Lung (tissue), 11 donors: ENCODE measurements at regions not wholly inside any gene's neighbourhood (a gene's known extent, or its start where the extent isn't known, plus 50 kb on each side); places are given as distances from the start of the nearest gene placed in this dataset.

Experiments
- ATAC-seq: fragments of 200-7000 bp; cut with Tn5 transposase; one replicate; pipeline ENCODE4 v1.9.1; 2020; ENCODE audit warnings: moderate number of reproducible peaks; ENCODE audit not compliant: insufficient read depth, low FRiP score
- DNase-seq, 3 donors: peaks; one replicate each; pipeline ENCODE4 v3.0.0-alpha.2; 2013 to 2017
- H3K27ac ChIP-seq, 2 donors: one replicate each; pipeline ENCODE4 v1.5.1; 2013; ENCODE audit warnings: mild to moderate bottlenecking in 2 of 2, moderate library complexity in 2 of 2, control low read depth in 1 of 2, inconsistent platforms in 1 of 2, low read depth in 1 of 2, low read length in 1 of 2
- H3K27me3 ChIP-seq, 3 donors: one replicate each; pipeline ENCODE4 v1.5.1; 2013; ENCODE audit warnings: low read length in 2 of 3; ENCODE audit not compliant: control insufficient read depth in 3 of 3, insufficient read depth in 3 of 3
- H3K36me3 ChIP-seq, 4 donors: one replicate each; pipeline ENCODE4 v1.5.1; 2013; ENCODE audit warnings: low read length in 4 of 4, mild to moderate bottlenecking in 1 of 4, moderate library complexity in 1 of 4; ENCODE audit not compliant: control insufficient read depth in 4 of 4, insufficient read depth in 4 of 4
- H3K4me1 ChIP-seq, 5 donors: one replicate each; pipeline ENCODE4 v1.5.1; 2013; ENCODE audit warnings: low read length in 5 of 5, mild to moderate bottlenecking in 2 of 5, moderate library complexity in 1 of 5; ENCODE audit not compliant: control insufficient read depth in 5 of 5, insufficient read depth in 5 of 5
- H3K4me3 ChIP-seq: one replicate; pipeline ENCODE4 v1.5.1; 2013; ENCODE audit warnings: mild to moderate bottlenecking, control low read depth, moderate library complexity
- H3K9ac ChIP-seq, 2 donors: one replicate each; pipeline ENCODE4 v1.5.1; 2013; ENCODE audit warnings: low read length in 2 of 2, control low read depth in 1 of 2; ENCODE audit not compliant: insufficient read depth in 1 of 2
- H3K9me3 ChIP-seq, 4 donors: one replicate each; pipeline ENCODE4 v1.5.1; 2013; ENCODE audit warnings: low read length in 3 of 4, mild to moderate bottlenecking in 1 of 4, moderate library complexity in 1 of 4; ENCODE audit not compliant: control insufficient read depth in 4 of 4, insufficient read depth in 3 of 4
- CTCF ChIP-seq: IDR thresholded peaks from 2 replicates; pipeline ENCODE4 v1.5.1; 2012; ENCODE audit warnings: mild to moderate bottlenecking; ENCODE audit errors: control extremely low read depth, extremely low read depth
- WGBS, 2 donors: extraction: QIAGEN DNeasy Blood & Tissue Kit; methylation state at CpG; one replicate each; pipeline ENCODE4 v1.1.7; 2013; 5-methylcytosine and 5-hydroxymethylcytosine counted together
- donor health status: control.
- donor health status: control.
- donor health status: Bipolar disorder and iron deficiency.
- donor health status: healthy.
- donor health status: DM: yes; HTN: yes; CAD: no.

- H3K4me3 ChIP-seq: no peak overlapping the region
- no peak overlapping the region for H3K27ac ChIP-seq
- no peak for TF ChIP-seq CTCF
- no peaks in the 10 kb centered on the region for H3K4me1 ChIP-seq
- ATAC-seq (no peak), DNase-seq (no peak)
- H3K9ac ChIP-seq: no peak overlapping the region
- no peaks in the 10 kb centered on the region for H3K9me3 ChIP-seq
- H3K27me3 ChIP-seq: no peaks in the 10 kb centered on the region
- H3K36me3 ChIP-seq: no peaks in the 10 kb centered on the region
- 92 to 97% methylated on average over 2 of the region's 2 CpGs for WGBS, 2 donors
Measured at GRCh38 chr4:71841336-71841735, 57.5 kb upstream of the GC start.

DNA sequence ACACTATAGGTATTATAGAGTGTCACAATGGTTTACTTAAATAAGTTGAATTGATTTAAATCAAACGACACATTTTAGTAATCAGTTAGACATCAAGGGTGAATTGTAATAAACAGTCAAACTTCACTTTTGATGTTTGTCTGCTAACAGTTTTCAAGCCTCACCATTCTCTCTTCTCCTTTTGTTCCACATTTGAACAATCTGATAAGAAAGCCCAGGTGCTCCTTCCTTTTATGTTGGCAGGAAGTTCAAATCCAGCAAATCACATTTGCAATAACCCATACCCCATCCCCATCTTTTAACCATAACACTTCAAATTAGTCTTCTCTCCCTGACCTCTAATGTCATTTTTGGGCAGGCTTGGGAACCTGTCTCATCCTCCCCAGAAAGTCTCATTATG lies 63.4 kb upstream of the GC start:
- no peaks in the 10 kb centered on the region for H3K27me3 ChIP-seq
- no peak overlapping the region for H3K9ac ChIP-seq
- no peaks in the 10 kb centered on the region for H3K9me3 ChIP-seq
- DNase-seq (no peak), ATAC-seq (no peak)
- H3K4me3 ChIP-seq: no peak overlapping the region
- no peaks in the 10 kb centered on the region for H3K4me1 ChIP-seq
- WGBS, 2 donors: 49 to 73% methylated on average over 1 of the region's 1 CpG
- no peak for TF ChIP-seq CTCF
- H3K36me3 ChIP-seq: no peaks in the 10 kb centered on the region
- no peak overlapping the region for H3K27ac ChIP-seq

DNA sequence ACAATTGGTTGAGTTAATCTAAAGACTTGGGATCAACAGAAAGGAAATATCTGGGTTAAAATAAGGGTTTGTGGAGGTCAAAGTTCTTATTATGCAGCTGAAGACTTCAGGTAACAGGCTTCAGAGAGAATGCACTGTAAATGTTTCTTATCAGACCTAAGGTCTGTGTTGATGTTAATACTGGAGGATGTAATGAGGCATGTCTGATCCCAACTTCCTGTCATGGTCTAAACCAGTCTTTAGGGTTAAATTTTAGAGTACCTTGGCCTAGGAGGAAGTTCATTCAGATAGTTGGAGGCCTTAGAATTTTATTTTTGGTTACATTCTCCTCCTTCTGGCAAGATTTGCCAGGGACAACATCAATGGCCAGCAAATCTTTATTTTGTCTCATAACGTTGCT lies 72.1 kb upstream of the GC start:
- no peak for DNase-seq
- Histone ChIP-seq H3K27me3 (no peaks in the 10 kb centered on the region), H3K4me3 (no peak overlapping the region), H3K36me3 (no peaks in the 10 kb centered on the region), H3K9me3 (no peaks in the 10 kb centered on the region), H3K9ac (no peak overlapping the region), H3K4me1 (no peaks in the 10 kb centered on the region), H3K27ac (no peak overlapping the region)
- no peak for TF ChIP-seq CTCF
- ATAC-seq: no peak
- 67 to 70% methylated on average over 1 of the region's 1 CpG for WGBS, 2 donors

- H3K9me3 ChIP-seq: no peaks in the 10 kb centered on the region
- no peaks in the 10 kb centered on the region for H3K27me3 ChIP-seq
- no peaks in the 10 kb centered on the region for H3K36me3 ChIP-seq
- H3K4me3 ChIP-seq: no peak overlapping the region
- DNase-seq (peak; percentile 52 to 81 (median 67)), ATAC-seq (peak; percentile 41)
- TF ChIP-seq CTCF: no peak
- 27 to 41% methylated on average over 9 of the region's 9 CpGs for WGBS, 2 donors
- no peak overlapping the region for H3K9ac ChIP-seq
- H3K4me1 ChIP-seq: no peaks in the 10 kb centered on the region
- no peak overlapping the region for H3K27ac ChIP-seq
Measured at GRCh38 chr4:71857713-71858451, 74.0 kb upstream of the GC start.
